DOHH2 (cell line): ENCODE measurements at regions not wholly inside any gene's neighbourhood (a gene's known extent, or its start where the extent isn't known, plus 50 kb on each side); places are given as distances from the start of the nearest gene placed in this dataset.

ENCODE experiments used
- CTCF ChIP-seq: fragments of 200-600 bp; sonication (generic); IDR thresholded peaks from one replicate; pipeline ENCODE4 v1.5.1; 2014; ENCODE audit warnings: antibody characterized with exemption, mild to moderate bottlenecking, low read depth, low read length; ENCODE audit not compliant: poor library complexity, severe bottlenecking
- EZH2phosphoT487 ChIP-seq: fragments of 200-600 bp; sonication (generic); IDR thresholded peaks from 2 replicates; pipeline ENCODE4 v1.6.1; 2017; ENCODE audit warnings: borderline replicate concordance, mild to moderate bottlenecking, antibody characterized with exemption, low read length, moderate library complexity, mixed read lengths

GRCh38 chr1:199313444-199313843 is 674.6 kb downstream of the PTPRC start:
- TF ChIP-seq CTCF, result no peak
- TF ChIP-seq EZH2phosphoT487, result no peak
